Stomach (tissue), 8 donors: ENCODE measurements at regions not wholly inside any gene's neighbourhood (a gene's known extent, or its start where the extent isn't known, plus 50 kb on each side); places are given as distances from the start of the nearest gene placed in this dataset.
A peak's percentile ranks its signal among the peaks of the same experiment; 100 is the strongest.

Experiments used
- DNase-seq, 2 donors: peaks; one replicate each; pipeline versions ENCODE4 v3.0.0 to v3.0.0-alpha.2; 2013 to 2019
- H3K27ac ChIP-seq, 5 donors: fragments of 200-600 bp in 4 of 5; sonication (generic) in 4 of 5; one replicate each; pipeline ENCODE4 v1.5.1; 2013 to 2019; ENCODE audit warnings: mild to moderate bottlenecking in 1 of 5, moderate library complexity in 1 of 5
- H3K27me3 ChIP-seq, 3 donors: fragments of 200-600 bp; sonication (generic); one replicate each; pipeline ENCODE4 v1.5.1; 2017 to 2019; ENCODE audit warnings: mixed run types in 1 of 3
- H3K36me3 ChIP-seq, 4 donors: fragments of 200-600 bp; sonication (generic); 1 replicate in 3 of 4; 2 replicates in 1 of 4; pipeline ENCODE4 v1.5.1; 2016 to 2019
- H3K4me1 ChIP-seq, 4 donors: fragments of 200-600 bp; sonication (generic); one replicate each; pipeline ENCODE4 v1.5.1; 2016 to 2019
- H3K4me3 ChIP-seq, 4 donors: fragments of 200-600 bp; sonication (generic) in 3 of 4; one replicate each; pipeline ENCODE4 v1.5.1; 2016 to 2019; ENCODE audit warnings: mild to moderate bottlenecking in 1 of 4
- H3K9me3 ChIP-seq, 4 donors: fragments of 200-600 bp; sonication (generic); one replicate each; pipeline ENCODE4 v1.5.1; 2016 to 2019
- CTCF ChIP-seq, 7 experiments: fragments of 450-650 bp in 4 of 7; fragments of 200-600 bp in 3 of 7; sonication (generic) in 3 of 7; IDR thresholded peaks; one replicate each; pipeline ENCODE4 v1.5.1; 2016 to 2019; ENCODE audit warnings: antibody characterized with exemption in 7 of 7, control low read depth in 2 of 7, mild to moderate bottlenecking in 1 of 7
- EP300 ChIP-seq: sonication (generic); formaldehyde crosslinking; IDR thresholded peaks from one replicate; pipeline ENCODE4 v1.6.1; 2017; ENCODE audit warnings: antibody characterized with exemption
- POLR2A ChIP-seq, 4 donors: fragments of 450-650 bp; IDR thresholded peaks; one replicate each; pipeline ENCODE4 v1.6.1; 2016; ENCODE audit warnings: antibody characterized with exemption in 4 of 4, control low read depth in 2 of 4, mild to moderate bottlenecking in 1 of 4, moderate library complexity in 1 of 4
- POLR2AphosphoS5 ChIP-seq, 3 donors: sonication (generic); formaldehyde crosslinking; IDR thresholded peaks; one replicate each; pipeline ENCODE4 v1.6.1; 2016; ENCODE audit warnings: antibody characterized with exemption in 3 of 3
- WGBS, 5 donors: extraction: QIAGEN DNeasy Blood & Tissue Kit in 3 of 5; methylation state at CpG; one replicate each; pipeline versions ENCODE4 v1.1.5 to v1.1.7; 2013 to 2018; 5-methylcytosine and 5-hydroxymethylcytosine counted together
- intact Hi-C: fragments of 100-400 bp; cut with DNase I; formaldehyde crosslinking; loops from one replicate; pipeline ENCODE4 v1.15.1; 2023; ENCODE audit warnings: low total_unique reads
- donor health status: healthy with polysubstance abuse.
- donor health status: Bipolar disorder and iron deficiency.
- donor health status: healthy.

GRCh38 chr12:65614259-65614889 is 209.9 kb upstream of the HMGA2 start:
- no peaks in the 10 kb centered on the region for H3K9me3 ChIP-seq
- H3K36me3 ChIP-seq, result no peaks in the 10 kb centered on the region
- no peak overlapping the region for H3K27ac ChIP-seq
- TF ChIP-seq POLR2A (IDR thresholded peaks at IDR 0.05), result no peak
- no peak for TF ChIP-seq EP300
- TF ChIP-seq POLR2AphosphoS5 (IDR thresholded peaks at IDR 0.05), result no peak
- TF ChIP-seq CTCF (IDR thresholded peaks at IDR 0.05), result no peak
- no peak for DNase-seq
- WGBS, 5 donors, result 76 to 79% (median 77%) methylated on average over 5 of the region's 5 CpGs
- peaks cover 0 to 18% (median 0%) of the 10 kb centered on the region in 3 donors for H3K27me3 ChIP-seq
- no peaks in the 10 kb centered on the region for H3K4me1 ChIP-seq
- H3K4me3 ChIP-seq, result no peak overlapping the region
- intact Hi-C loops, result no loop called here

GRCh38 chr12:65615118-65615517 is 209.2 kb upstream of the HMGA2 start:
- no peak overlapping the region for H3K27ac ChIP-seq
- TF ChIP-seq EP300, result no peak
- TF ChIP-seq POLR2AphosphoS5 (IDR thresholded peaks at IDR 0.05), result no peak
- TF ChIP-seq CTCF (IDR thresholded peaks at IDR 0.05), result no peak
- TF ChIP-seq POLR2A (IDR thresholded peaks at IDR 0.05), result no peak
- H3K4me3 ChIP-seq, result no peak overlapping the region
- H3K27me3 ChIP-seq, result peaks cover 0 to 18% (median 0%) of the 10 kb centered on the region in 3 donors
- no peaks in the 10 kb centered on the region for H3K4me1 ChIP-seq
- WGBS, 5 donors, result 49 to 73% (median 68%) methylated on average over 2 of the region's 2 CpGs
- DNase-seq, result peak in 1 of 2 donors; percentile 67
- H3K9me3 ChIP-seq, result no peaks in the 10 kb centered on the region
- intact Hi-C loops, result no loop called here
- H3K36me3 ChIP-seq, result no peaks in the 10 kb centered on the region

- 80 to 100% (median 94%) methylated on average over 1 of the region's 1 CpG for WGBS, 5 donors
These were observed 208.3 kb upstream of the HMGA2 start for GRCh38 chr12:65616022-65616421.

GRCh38 chr12:65618588-65618987 is 205.7 kb upstream of the HMGA2 start:
- no peak for DNase-seq
- Histone ChIP-seq H3K4me1 (no peaks in the 10 kb centered on the region), H3K4me3 (no peak overlapping the region), H3K27ac (no peak overlapping the region), H3K36me3 (no peaks in the 10 kb centered on the region), H3K27me3 (peaks cover 0 to 12% (median 0%) of the 10 kb centered on the region in 3 donors), H3K9me3 (no peaks in the 10 kb centered on the region)
- TF ChIP-seq CTCF (IDR thresholded peaks at IDR 0.05), result no peak
- no peak for TF ChIP-seq EP300
- no peak for TF ChIP-seq POLR2AphosphoS5 (IDR thresholded peaks at IDR 0.05)
- TF ChIP-seq POLR2A (IDR thresholded peaks at IDR 0.05), result no peak
- intact Hi-C loops, result no loop called here
- 86 to 97% (median 93%) methylated on average over 2 of the region's 2 CpGs for WGBS, 5 donors

More at GRCh38 chr12:65616022-65616421, 208.3 kb upstream of the HMGA2 start:
- H3K4me1 ChIP-seq, result no peaks in the 10 kb centered on the region
- H3K9me3 ChIP-seq, result no peaks in the 10 kb centered on the region
- H3K27ac ChIP-seq, result no peak overlapping the region
- no peak for DNase-seq
- H3K4me3 ChIP-seq, result no peak overlapping the region
- intact Hi-C loops, result no loop called here
- H3K36me3 ChIP-seq, result no peaks in the 10 kb centered on the region
- no peak for TF ChIP-seq EP300
- no peak for TF ChIP-seq POLR2A (IDR thresholded peaks at IDR 0.05)
- no peak for TF ChIP-seq CTCF (IDR thresholded peaks at IDR 0.05)
- H3K27me3 ChIP-seq, result peaks cover 0 to 18% (median 0%) of the 10 kb centered on the region in 3 donors
